GM12878 (cell line): ENCODE measurements at regions not wholly inside any gene's neighbourhood (a gene's known extent, or its start where the extent isn't known, plus 50 kb on each side); places are given as distances from the start of the nearest gene placed in this dataset.

ENCODE experiments used
- ATAC-seq: fragments of 200-7000 bp; cut with Tn5 transposase; 3 replicates; pipeline ENCODE4 v1.9.1; 2020; ENCODE audit warnings: mild to moderate bottlenecking, moderate library complexity
- BruUV-seq: library from RNA; stranded (reverse); fragments of 400-500 nt; replicated peaks from 2 replicates; lab custom pipeline; 2021; lab: Mats Ljungman, UMichigan
- CTCF ChIA-PET: fragments of 300-600 bp; sonication (Branson Sonifier 250); formaldehyde crosslinking; extraction: SDS; loops from one replicate; lab custom pipeline; 2021; ENCODE audit warnings: inconsistent platforms; lab: Yijun Ruan, JAX
- POLR2A ChIA-PET: fragments of 350-600 bp; formaldehyde crosslinking; extraction: SDS; loops from one replicate; lab custom pipeline; 2021; ENCODE audit warnings: inconsistent platforms; lab: Charles Lee
- RAD21 ChIA-PET: fragments of 300-600 bp; sonication (Branson Sonifier 250); formaldehyde crosslinking; loops from one replicate; lab custom pipeline; 2023; ENCODE audit warnings: antibody characterized with exemption; ENCODE audit not compliant: unreplicated experiment; lab: Charles Lee
- SMC1A ChIA-PET: fragments of 300-600 bp; sonication (Branson Sonifier 250); formaldehyde crosslinking; loops from one replicate; lab custom pipeline; 2023; ENCODE audit not compliant: unreplicated experiment, uncharacterized antibody; lab: Charles Lee
- DNase-seq: peaks from one replicate; pipeline ENCODE4 v3.0.0-alpha.2; 2011; ENCODE audit warnings: low read depth, low spot score
- FAIRE-seq: peaks from 3 replicates; lab custom pipeline; 2011; peaks lifted over from hg19 to GRCh38; lab: Jason Lieb, UNC
- H2AFZ ChIP-seq: 2 replicates; pipeline ENCODE4 v1.6.0; 2011; ENCODE audit warnings: low read depth, low read length, control low read depth; ENCODE audit not compliant: control insufficient read depth
- H3K27ac ChIP-seq: 2 replicates; pipeline ENCODE4 v1.5.1; 2011; ENCODE audit warnings: control low read depth; ENCODE audit not compliant: control insufficient read depth, insufficient read depth
- H3K27me3 ChIP-seq, 2 experiments: replicated peaks in 1 of 2; 2 replicates each; pipeline versions ENCODE4 v1.6.0 to v1.6.1; 2011; ENCODE audit warnings: low read length in 1 of 2; ENCODE audit not compliant: control insufficient read depth in 2 of 2, insufficient read depth in 2 of 2
- H3K36me3 ChIP-seq, 2 experiments: 2 replicates each; pipeline ENCODE4 v1.5.1; 2011; ENCODE audit warnings: low read length in 1 of 2; ENCODE audit not compliant: control insufficient read depth in 2 of 2, insufficient read depth in 2 of 2
- H3K4me1 ChIP-seq: 2 replicates; pipeline ENCODE4 v1.6.1; 2011; ENCODE audit warnings: mild to moderate bottlenecking, low read length, moderate library complexity, mixed read lengths; ENCODE audit not compliant: control insufficient read depth, insufficient read depth
- H3K4me2 ChIP-seq: 2 replicates; pipeline ENCODE4 v1.6.0; 2011; ENCODE audit warnings: control low read depth; ENCODE audit not compliant: control insufficient read depth, insufficient read depth
- H3K4me3 ChIP-seq: fragments of 200-600 bp; sonication (generic); 2 replicates; pipeline ENCODE4 v1.5.1; 2016
- H3K79me2 ChIP-seq: 2 replicates; pipeline ENCODE4 v1.6.0; 2011; ENCODE audit warnings: low read length; ENCODE audit not compliant: control insufficient read depth, insufficient read depth
- H3K9ac ChIP-seq: 2 replicates; pipeline ENCODE4 v1.8.0; 2011; ENCODE audit warnings: low read length, control low read depth, mixed read lengths; ENCODE audit not compliant: control insufficient read depth, insufficient read depth
- H3K9me3 ChIP-seq: replicated peaks from 3 replicates; pipeline ENCODE4 v1.5.1; 2011; ENCODE audit warnings: mild to moderate bottlenecking, low read length; ENCODE audit not compliant: control insufficient read depth, insufficient read depth
- H4K20me1 ChIP-seq: 2 replicates; pipeline ENCODE4 v1.6.0; 2011; ENCODE audit not compliant: control insufficient read depth, insufficient read depth
- RAD21 ChIP-seq: IDR thresholded peaks from 2 replicates; pipeline ENCODE4 v1.6.1; 2011; ENCODE audit warnings: mild to moderate bottlenecking, low read depth, low read length, moderate library complexity; ENCODE audit not compliant: insufficient read depth
- SMARCA5 ChIP-seq: fragments of 450-650 bp; IDR thresholded peaks from 2 replicates; pipeline ENCODE4 v1.6.1; 2017; ENCODE audit warnings: mild to moderate bottlenecking
- ZNF24 ChIP-seq: fragments of 450-650 bp; IDR thresholded peaks from 2 replicates; pipeline ENCODE4 v1.6.1; 2017; ENCODE audit warnings: antibody characterized with exemption, mild to moderate bottlenecking
- WGBS: methylation state at CpG from one replicate; pipeline ENCODE4 v1.1.6; 2016; ENCODE audit warnings: low lambda C conversion rate; ENCODE audit not compliant: insufficient replicate concordance, insufficient coverage; ENCODE audit errors: missing lambda C conversion rate; 5-methylcytosine and 5-hydroxymethylcytosine counted together
- in situ Hi-C: fragments of 300-500 bp; cut with MboI; formaldehyde crosslinking; loops from 9 replicates; pipeline ENCODE4 v1.14.3; 2018; ENCODE audit warnings: mixed read lengths
- intact Hi-C: fragments of 100-400 bp; cut with micrococcal nuclease; formaldehyde crosslinking; loops from one replicate; pipeline ENCODE4 v1.14.2; 2022; ENCODE audit not compliant: unreplicated experiment
- TF ChIP-seq, protein P1 (sequence below): IDR thresholded peaks from 2 replicates; pipeline ENCODE4 v1.6.1; 2011; ENCODE audit warnings: mild to moderate bottlenecking, low read depth, low read length, moderate library complexity; ENCODE audit not compliant: insufficient replicate concordance
- TF ChIP-seq, protein P2 (sequence below): fragments of 450-650 bp; IDR thresholded peaks from 2 replicates; pipeline ENCODE4 v1.6.1; 2017; ENCODE audit warnings: mild to moderate bottlenecking

DNA sequence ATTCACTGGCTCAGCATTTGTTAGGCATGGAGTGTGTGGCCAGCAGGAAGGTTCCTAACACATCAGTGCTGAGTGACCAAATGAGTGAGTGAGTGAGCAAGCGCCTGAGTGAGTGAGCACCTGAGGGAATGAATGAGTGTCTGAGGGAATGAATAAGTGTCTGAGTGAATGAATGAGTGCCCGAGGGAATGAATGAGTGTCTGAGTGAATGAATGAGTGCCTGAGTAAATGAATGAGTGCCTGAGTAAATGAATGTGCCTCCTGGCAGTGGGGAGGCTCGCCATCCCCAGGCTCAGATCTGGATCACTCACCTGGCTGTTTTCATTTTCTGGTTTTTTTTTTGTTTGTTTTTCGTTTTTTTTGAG lies 52.1 kb upstream of the TCF20 start:
- RAD21 ChIA-PET, result no interaction called here
- H3K36me3 ChIP-seq, result no peaks in the 10 kb centered on the region
- in situ Hi-C loops, result no loop called here
- H2AFZ ChIP-seq, result no peak overlapping the region
- H3K27me3 ChIP-seq, result no peaks in the 10 kb centered on the region
- intact Hi-C loops, result loop anchor here (5.0 kb wide), 1 partner anchor 45 kb away; no protein-coding TSS in a partner anchor
- H3K9me3 ChIP-seq, result no peaks in the 10 kb centered on the region; the same call in 2 of the 3 replicates
- no peak overlapping the region for H3K9ac ChIP-seq
- DNase-seq, result no peak
- H3K79me2 ChIP-seq, result no peaks in the 10 kb centered on the region
- SMC1A ChIA-PET, result no interaction called here
- peaks cover 4% of the 10 kb centered on the region for H3K4me1 ChIP-seq
- H3K4me2 ChIP-seq, result no peak overlapping the region
- CTCF ChIA-PET, result no interaction called here
- 22% methylated on average over 4 of the region's 4 CpGs for WGBS
- TF ChIP-seq RAD21 (no peak), SMARCA5 (no peak), ZNF24 (peak; percentile 38; the same call in 1 of the 2 replicates)
- TF ChIP-seq, protein P1, sequence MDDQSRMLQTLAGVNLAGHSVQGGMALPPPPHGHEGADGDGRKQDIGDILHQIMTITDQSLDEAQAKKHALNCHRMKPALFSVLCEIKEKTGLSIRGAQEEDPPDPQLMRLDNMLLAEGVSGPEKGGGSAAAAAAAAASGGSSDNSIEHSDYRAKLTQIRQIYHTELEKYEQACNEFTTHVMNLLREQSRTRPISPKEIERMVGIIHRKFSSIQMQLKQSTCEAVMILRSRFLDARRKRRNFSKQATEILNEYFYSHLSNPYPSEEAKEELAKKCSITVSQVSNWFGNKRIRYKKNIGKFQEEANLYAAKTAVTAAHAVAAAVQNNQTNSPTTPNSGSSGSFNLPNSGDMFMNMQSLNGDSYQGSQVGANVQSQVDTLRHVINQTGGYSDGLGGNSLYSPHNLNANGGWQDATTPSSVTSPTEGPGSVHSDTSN, result no peak
- TF ChIP-seq, protein P2, sequence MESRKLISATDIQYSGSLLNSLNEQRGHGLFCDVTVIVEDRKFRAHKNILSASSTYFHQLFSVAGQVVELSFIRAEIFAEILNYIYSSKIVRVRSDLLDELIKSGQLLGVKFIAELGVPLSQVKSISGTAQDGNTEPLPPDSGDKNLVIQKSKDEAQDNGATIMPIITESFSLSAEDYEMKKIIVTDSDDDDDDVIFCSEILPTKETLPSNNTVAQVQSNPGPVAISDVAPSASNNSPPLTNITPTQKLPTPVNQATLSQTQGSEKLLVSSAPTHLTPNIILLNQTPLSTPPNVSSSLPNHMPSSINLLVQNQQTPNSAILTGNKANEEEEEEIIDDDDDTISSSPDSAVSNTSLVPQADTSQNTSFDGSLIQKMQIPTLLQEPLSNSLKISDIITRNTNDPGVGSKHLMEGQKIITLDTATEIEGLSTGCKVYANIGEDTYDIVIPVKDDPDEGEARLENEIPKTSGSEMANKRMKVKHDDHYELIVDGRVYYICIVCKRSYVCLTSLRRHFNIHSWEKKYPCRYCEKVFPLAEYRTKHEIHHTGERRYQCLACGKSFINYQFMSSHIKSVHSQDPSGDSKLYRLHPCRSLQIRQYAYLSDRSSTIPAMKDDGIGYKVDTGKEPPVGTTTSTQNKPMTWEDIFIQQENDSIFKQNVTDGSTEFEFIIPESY, result no peak
- no peaks in the 10 kb centered on the region for H4K20me1 ChIP-seq
- no peak for ATAC-seq
- FAIRE-seq, result no peak
- H3K4me3 ChIP-seq, result no peak overlapping the region
- POLR2A ChIA-PET, result no interaction called here
- H3K27ac ChIP-seq, result no peak overlapping the region
- no TSS peak for BruUV-seq
